ENCODE measurements at regions not wholly inside any gene's neighbourhood (a gene's known extent, or its start where the extent isn't known, plus 50 kb on each side); places are given as distances from the start of the nearest gene placed in this dataset.

DNA sequence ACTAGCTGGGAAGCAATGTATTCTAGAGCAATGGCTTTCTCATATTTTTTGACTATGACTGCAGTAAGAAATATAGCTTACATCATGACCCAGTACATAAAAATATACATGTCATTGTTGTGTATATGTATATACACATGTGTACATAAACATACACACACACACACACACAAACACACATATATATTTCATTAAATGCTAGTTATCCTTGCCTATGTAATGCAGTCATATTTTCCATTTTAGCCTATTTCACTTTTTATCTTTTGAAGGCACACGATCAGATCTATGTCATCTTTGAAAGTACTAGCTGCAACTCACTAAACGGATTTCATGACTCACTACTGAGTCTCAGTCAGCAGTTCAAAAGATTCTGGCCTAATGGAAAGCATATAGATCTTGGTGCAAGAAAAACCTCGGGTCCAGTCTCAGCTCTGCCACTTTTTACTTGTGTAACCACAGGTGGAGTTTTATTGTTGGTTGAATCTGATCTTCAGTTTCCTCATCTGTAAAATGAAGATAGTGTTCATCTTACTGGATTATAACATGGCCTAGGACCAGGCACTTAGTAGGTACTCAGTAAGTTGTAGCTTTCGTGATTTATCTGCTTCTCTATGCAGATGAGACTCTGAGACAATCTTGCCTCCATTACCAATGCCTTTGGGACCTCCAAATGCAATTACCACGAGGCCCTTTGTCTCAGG, 325.6 kb downstream of the RRAGC start:
- Histone ChIP-seq H3K27ac (replicated peaks in 1 of 4) (no peak overlapping the region), H3K27me3 (peaks cover 0 to 12% (median 0%) of the 10 kb centered on the region in 4 donors), H3K4me3 (no peak overlapping the region), H3K4me1 (no peaks in the 10 kb centered on the region), H3K9me3 (no peaks in the 10 kb centered on the region), H3K36me3 (no peaks in the 10 kb centered on the region)
- intact Hi-C loops (cut with DNase I) = no loop called here
- 70% methylated on average over 5 of the region's 5 CpGs for WGBS
- DNase-seq (ENCODE audit: extremely low spot score) = no peak
- no peak for TF ChIP-seq POLR2AphosphoS5 (IDR thresholded peaks at IDR 0.05)
- TF ChIP-seq EP300 (IDR thresholded peaks at IDR 0.05) = no peak
- no peak for TF ChIP-seq POLR2A (IDR thresholded peaks at IDR 0.05; ENCODE audit: low read depth)
- TF ChIP-seq, protein P1, sequence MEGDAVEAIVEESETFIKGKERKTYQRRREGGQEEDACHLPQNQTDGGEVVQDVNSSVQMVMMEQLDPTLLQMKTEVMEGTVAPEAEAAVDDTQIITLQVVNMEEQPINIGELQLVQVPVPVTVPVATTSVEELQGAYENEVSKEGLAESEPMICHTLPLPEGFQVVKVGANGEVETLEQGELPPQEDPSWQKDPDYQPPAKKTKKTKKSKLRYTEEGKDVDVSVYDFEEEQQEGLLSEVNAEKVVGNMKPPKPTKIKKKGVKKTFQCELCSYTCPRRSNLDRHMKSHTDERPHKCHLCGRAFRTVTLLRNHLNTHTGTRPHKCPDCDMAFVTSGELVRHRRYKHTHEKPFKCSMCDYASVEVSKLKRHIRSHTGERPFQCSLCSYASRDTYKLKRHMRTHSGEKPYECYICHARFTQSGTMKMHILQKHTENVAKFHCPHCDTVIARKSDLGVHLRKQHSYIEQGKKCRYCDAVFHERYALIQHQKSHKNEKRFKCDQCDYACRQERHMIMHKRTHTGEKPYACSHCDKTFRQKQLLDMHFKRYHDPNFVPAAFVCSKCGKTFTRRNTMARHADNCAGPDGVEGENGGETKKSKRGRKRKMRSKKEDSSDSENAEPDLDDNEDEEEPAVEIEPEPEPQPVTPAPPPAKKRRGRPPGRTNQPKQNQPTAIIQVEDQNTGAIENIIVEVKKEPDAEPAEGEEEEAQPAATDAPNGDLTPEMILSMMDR (IDR thresholded peaks at IDR 0.05) = no peak

DNA sequence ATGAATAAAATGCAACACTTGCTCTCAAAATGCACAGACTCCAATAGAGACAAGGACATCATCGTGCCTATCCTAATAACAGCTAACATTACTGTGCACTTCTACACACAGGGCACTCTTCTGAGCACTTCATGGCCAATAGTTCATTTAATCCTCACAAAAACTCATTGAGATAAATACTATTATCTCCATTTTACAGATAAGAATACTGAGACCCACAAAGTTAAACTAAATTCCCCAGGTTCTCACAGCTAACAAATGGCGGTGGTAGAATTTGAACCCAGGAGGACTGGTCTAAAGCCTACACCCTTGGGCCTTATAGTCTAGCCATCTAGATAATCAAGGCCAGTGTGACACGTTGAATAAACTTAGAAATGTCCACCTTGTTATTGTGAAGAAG, 328.6 kb downstream of the RRAGC start:
- Histone ChIP-seq H3K36me3 (no peaks in the 10 kb centered on the region), H3K4me1 (no peaks in the 10 kb centered on the region), H3K27me3 (peaks cover 0 to 29% (median 0%) of the 10 kb centered on the region in 4 donors), H3K27ac (replicated peaks in 1 of 4) (no peak overlapping the region), H3K4me3 (no peak overlapping the region), H3K9me3 (no peaks in the 10 kb centered on the region)
- TF ChIP-seq POLR2AphosphoS5 (IDR thresholded peaks at IDR 0.05) (no peak), EP300 (IDR thresholded peaks at IDR 0.05) (no peak), POLR2A (IDR thresholded peaks at IDR 0.05; ENCODE audit: low read depth) (no peak)
- TF ChIP-seq, protein P1 (IDR thresholded peaks at IDR 0.05) = no peak
- no peak for DNase-seq (ENCODE audit: extremely low spot score)
- 92% methylated on average over 3 of the region's 3 CpGs for WGBS
- intact Hi-C loops (cut with DNase I) = no loop called here

DNA sequence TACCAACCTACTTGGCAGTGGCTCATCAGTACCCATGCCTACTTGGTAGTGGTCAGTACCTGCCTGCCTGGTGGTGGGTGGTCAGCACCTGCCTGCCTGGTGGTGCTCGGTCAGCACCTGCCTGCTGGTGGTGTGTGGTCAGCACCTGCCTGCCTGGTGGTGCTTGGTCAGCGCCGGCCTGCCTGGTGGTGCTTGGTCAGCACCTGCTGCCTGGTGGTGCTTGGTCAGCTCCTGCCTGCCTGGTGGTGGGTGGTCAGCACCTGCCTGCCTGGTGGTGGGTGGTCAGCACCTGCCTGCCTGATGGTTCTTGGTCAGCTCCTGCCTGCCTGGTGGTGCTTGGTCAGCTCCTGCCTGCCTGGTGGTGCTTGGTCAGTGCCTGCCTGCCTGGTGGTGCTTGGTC, 329.6 kb downstream of the RRAGC start:
- no peaks in the 10 kb centered on the region for H3K9me3 ChIP-seq
- H3K27me3 ChIP-seq = peaks cover 0 to 33% (median 0%) of the 10 kb centered on the region in 4 donors
- H3K36me3 ChIP-seq = no peaks in the 10 kb centered on the region
- DNase-seq (ENCODE audit: extremely low spot score) = no peak
- no CpG with 5 or more reads among the region's 3 CpGs for WGBS
- intact Hi-C loops (cut with DNase I) = no loop called here
- H3K27ac ChIP-seq (replicated peaks in 1 of 4) = no peak overlapping the region
- TF ChIP-seq POLR2A (IDR thresholded peaks at IDR 0.05; ENCODE audit: low read depth) (no peak), POLR2AphosphoS5 (IDR thresholded peaks at IDR 0.05) (no peak), EP300 (IDR thresholded peaks at IDR 0.05) (no peak)
- TF ChIP-seq, protein P1 (IDR thresholded peaks at IDR 0.05) = no peak
- H3K4me1 ChIP-seq = no peaks in the 10 kb centered on the region
- no peak overlapping the region for H3K4me3 ChIP-seq

DNA sequence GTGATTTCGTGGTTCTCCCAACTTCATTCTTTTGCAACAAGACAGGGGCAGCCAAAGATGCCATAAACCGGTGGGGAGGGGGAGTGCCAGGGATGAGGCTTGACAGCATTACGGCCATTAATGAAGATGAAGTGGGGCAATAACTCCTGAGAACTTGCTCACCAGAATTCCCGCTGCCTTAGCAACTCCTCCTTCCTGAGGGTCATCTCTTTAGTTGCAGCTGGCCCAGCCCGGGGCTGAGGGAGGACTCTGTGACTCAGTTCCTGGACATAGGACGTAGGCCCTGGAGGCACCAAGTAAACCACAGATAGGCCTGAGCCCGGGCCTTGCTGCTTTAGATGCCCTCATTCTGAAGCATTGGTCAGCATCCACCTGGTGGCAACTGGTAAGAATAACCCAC, 330.2 kb downstream of the RRAGC start:
- Histone ChIP-seq H3K36me3 (no peaks in the 10 kb centered on the region), H3K9me3 (no peaks in the 10 kb centered on the region), H3K4me1 (no peaks in the 10 kb centered on the region), H3K27me3 (peaks cover 0 to 37% (median 0%) of the 10 kb centered on the region in 4 donors), H3K4me3 (no peak overlapping the region), H3K27ac (replicated peaks in 1 of 4) (no peak overlapping the region)
- intact Hi-C loops (cut with DNase I) = no loop called here
- no peak for DNase-seq (ENCODE audit: extremely low spot score)
- no peak for TF ChIP-seq POLR2A (IDR thresholded peaks at IDR 0.05; ENCODE audit: low read depth)
- TF ChIP-seq EP300 (IDR thresholded peaks at IDR 0.05) = no peak
- no peak for TF ChIP-seq POLR2AphosphoS5 (IDR thresholded peaks at IDR 0.05)
- TF ChIP-seq, protein P1 (IDR thresholded peaks at IDR 0.05) = no peak
- 60% methylated on average over 7 of the region's 7 CpGs for WGBS

DNA sequence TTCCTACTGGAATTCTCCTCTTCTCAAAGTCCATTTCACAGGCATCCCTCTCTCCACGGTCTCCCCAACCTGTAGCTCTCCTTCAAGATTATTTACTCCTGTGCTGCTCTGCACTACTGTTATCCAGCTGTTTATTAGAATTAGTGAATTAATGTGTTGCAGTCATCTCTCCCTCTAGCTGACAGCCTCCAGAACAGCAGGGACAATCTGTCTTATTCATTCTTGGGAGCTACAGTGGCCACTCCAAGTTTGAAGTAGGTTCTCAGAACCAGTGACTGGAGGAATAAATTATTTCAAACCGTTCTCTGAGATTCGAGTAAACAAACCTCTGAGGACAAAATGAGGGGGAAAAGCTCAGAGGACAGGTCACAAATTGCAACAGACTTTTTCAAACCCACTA, 330.9 kb downstream of the RRAGC start:
- H3K9me3 ChIP-seq = no peaks in the 10 kb centered on the region
- WGBS = 50% methylated on average over 3 of the region's 3 CpGs
- intact Hi-C loops (cut with DNase I) = no loop called here

More for the DNA sequence above, 330.9 kb downstream of the RRAGC start:
- Histone ChIP-seq H3K4me1 (no peaks in the 10 kb centered on the region), H3K27me3 (peaks cover 0 to 44% (median 0%) of the 10 kb centered on the region in 4 donors), H3K36me3 (no peaks in the 10 kb centered on the region), H3K4me3 (no peak overlapping the region), H3K27ac (replicated peaks in 1 of 4) (no peak overlapping the region)
- TF ChIP-seq POLR2A (IDR thresholded peaks at IDR 0.05; ENCODE audit: low read depth) (no peak), POLR2AphosphoS5 (IDR thresholded peaks at IDR 0.05) (no peak), EP300 (IDR thresholded peaks at IDR 0.05) (no peak)
- TF ChIP-seq, protein P1 (IDR thresholded peaks at IDR 0.05) = no peak
- no peak for DNase-seq (ENCODE audit: extremely low spot score)
